Activated naive CD4-positive, alpha-beta T cell treated with anti-CD3 and anti-CD28 coated beads, Interleukin-2, amount 50 U/mL, for 24 hours (primary cell): ENCODE measurements at regions not wholly inside any gene's neighbourhood (a gene's known extent, or its start where the extent isn't known, plus 50 kb on each side); places are given as distances from the start of the nearest gene placed in this dataset.
"Not testable (repeated sequence)": the region's sequence is repeated elsewhere in the genome, so short reads cannot be mapped to it uniquely, and the experiment has no call there.

Experiments
- H3K27ac Mint-ChIP-seq: one replicate; pipeline ENCODE4 v1.8.0; 2021; ENCODE audit warnings: mild to moderate bottlenecking, mixed read lengths
- H3K27me3 Mint-ChIP-seq: one replicate; pipeline ENCODE4 v1.8.0; 2021; ENCODE audit warnings: mixed read lengths
- H3K36me3 Mint-ChIP-seq: one replicate; pipeline ENCODE4 v1.8.0; 2021; ENCODE audit warnings: mixed read lengths
- H3K4me1 Mint-ChIP-seq: one replicate; pipeline ENCODE4 v1.8.0; 2021; ENCODE audit warnings: mixed read lengths
- H3K4me3 Mint-ChIP-seq: one replicate; pipeline ENCODE4 v1.8.0; 2021; ENCODE audit warnings: mild to moderate bottlenecking, mixed read lengths
- H3K9me3 Mint-ChIP-seq: one replicate; pipeline ENCODE4 v1.8.0; 2021; ENCODE audit warnings: mixed read lengths

GRCh38 chr6:84988766-84989165 lies 224.4 kb upstream of the TBX18 start:
- H3K27me3 Mint-ChIP-seq, H3K36me3 Mint-ChIP-seq, H3K4me1 Mint-ChIP-seq, H3K9me3 Mint-ChIP-seq, H3K27ac Mint-ChIP-seq, H3K4me3 Mint-ChIP-seq: not testable (repeated sequence)

GRCh38 chr6:84985490-84985889 lies 221.1 kb upstream of the TBX18 start:
- H3K36me3 Mint-ChIP-seq, H3K27me3 Mint-ChIP-seq, H3K4me1 Mint-ChIP-seq, H3K4me3 Mint-ChIP-seq, H3K27ac Mint-ChIP-seq: not testable (repeated sequence)
- peaks cover 12% of the 10 kb centered on the region for H3K9me3 Mint-ChIP-seq

DNA sequence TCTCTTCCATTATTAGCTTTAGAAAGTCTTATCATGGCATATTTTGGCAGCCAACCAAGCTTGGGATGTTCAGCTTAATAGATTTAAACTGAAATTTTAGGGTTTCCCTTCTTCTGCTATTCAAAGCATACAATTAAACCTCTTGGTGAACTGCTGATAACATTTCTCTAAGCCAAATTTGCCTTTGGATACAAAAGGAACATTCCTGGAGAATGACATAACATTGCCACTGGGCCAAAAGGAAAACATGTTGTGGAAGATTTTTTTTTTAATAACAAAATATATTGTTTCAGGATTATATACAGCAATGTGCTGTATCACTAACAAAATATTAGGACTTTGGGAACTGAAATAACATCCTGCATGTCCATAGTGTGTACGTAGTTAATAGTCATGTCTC lies 215.1 kb upstream of the TBX18 start:
- no peak overlapping the region for H3K27ac Mint-ChIP-seq
- H3K36me3 Mint-ChIP-seq, result no peaks in the 10 kb centered on the region
- H3K4me1 Mint-ChIP-seq, result no peaks in the 10 kb centered on the region
- no peaks in the 10 kb centered on the region for H3K27me3 Mint-ChIP-seq
- H3K4me3 Mint-ChIP-seq, result no peak overlapping the region
- H3K9me3 Mint-ChIP-seq, result peaks cover 7% of the 10 kb centered on the region

DNA sequence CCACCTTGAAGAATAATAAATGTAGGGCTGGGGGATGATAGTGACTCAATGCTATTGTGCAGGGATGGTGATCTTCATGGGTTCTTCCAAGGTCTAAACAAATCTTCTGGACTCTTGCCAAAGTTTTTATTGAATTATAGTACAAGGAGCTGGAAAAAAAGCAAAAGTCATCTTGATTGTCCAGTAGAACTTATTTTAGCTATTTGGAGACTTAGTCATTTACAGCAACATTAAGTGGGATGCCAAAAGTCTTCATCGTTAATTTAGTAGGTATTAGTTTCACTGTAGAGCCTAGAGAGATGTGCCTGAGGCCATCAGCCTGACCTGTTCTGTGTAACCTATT lies 212.9 kb upstream of the TBX18 start:
- no peak overlapping the region for H3K27ac Mint-ChIP-seq

DNA sequence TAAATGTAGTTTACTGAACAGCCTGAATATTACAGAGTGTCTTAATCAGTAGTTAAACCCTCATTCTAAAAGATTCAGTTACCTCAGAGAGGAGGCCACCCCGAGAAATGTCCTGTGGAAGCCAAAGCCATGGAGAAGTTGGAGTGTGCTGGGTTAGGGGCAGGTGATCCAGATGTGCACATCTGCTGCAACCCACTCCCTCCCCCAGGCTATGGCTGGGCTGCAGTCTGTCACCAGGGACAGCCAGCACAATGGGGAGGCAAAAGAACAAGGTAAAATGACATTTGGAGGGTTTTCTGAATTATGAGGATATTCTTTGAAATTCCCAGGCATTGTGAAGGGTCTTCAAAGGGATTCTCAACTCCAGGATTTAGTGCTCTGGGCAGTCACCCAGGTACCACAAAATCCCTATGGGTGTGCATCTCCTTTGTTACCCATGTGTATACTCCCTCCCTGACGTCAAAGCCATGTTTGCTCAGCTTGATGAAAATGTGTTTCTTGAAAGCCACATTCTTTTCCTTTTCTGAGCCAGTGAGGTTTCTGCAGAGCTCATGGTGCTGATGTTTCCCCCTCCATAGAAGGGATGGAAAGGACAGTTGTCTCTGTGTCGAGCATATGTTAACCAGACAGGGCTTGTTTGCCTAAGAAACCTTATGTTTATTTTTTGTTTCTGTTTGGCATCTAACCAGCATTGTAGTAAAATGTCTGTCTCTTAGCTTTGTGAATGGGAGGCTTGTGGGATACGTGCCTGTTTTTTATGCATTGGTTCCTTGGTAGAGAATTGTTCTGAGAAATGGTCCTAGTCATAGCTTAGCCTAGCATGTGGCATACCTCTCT lies 212.3 kb upstream of the TBX18 start:
- H3K36me3 Mint-ChIP-seq, result no peaks in the 10 kb centered on the region
- no peak overlapping the region for H3K4me3 Mint-ChIP-seq
- no peak overlapping the region for H3K27ac Mint-ChIP-seq
- no peaks in the 10 kb centered on the region for H3K4me1 Mint-ChIP-seq
- no peaks in the 10 kb centered on the region for H3K27me3 Mint-ChIP-seq
- peaks cover 7% of the 10 kb centered on the region for H3K9me3 Mint-ChIP-seq

More for the DNA sequence above, 212.9 kb upstream of the TBX18 start:
- Mint-ChIP-seq H3K27me3 (no peaks in the 10 kb centered on the region), H3K4me3 (no peak overlapping the region), H3K36me3 (no peaks in the 10 kb centered on the region), H3K9me3 (peaks cover 7% of the 10 kb centered on the region), H3K4me1 (no peaks in the 10 kb centered on the region)

DNA sequence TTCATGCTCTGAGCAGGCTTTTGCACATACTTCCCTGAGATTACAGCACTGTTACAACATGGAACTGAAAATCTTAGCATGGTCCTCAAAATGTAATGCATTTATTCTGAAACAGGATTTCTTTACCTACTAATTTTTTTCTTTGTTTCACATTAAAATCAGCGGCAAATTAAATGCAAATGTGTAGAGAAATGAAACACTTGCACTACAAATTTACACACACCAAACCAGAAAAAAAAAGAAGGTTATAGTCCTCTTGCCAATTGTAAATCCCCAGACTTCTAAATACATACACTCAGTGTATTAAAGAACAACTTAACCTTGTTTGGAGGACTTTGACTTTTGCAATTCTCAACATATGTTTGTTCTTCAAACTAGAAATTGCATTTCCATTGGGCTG lies 210.9 kb upstream of the TBX18 start:
- Mint-ChIP-seq H3K4me1 (no peaks in the 10 kb centered on the region), H3K4me3 (no peak overlapping the region), H3K27ac (no peak overlapping the region), H3K36me3 (no peaks in the 10 kb centered on the region), H3K27me3 (no peaks in the 10 kb centered on the region), H3K9me3 (no peaks in the 10 kb centered on the region)

- Mint-ChIP-seq H3K9me3 (peaks cover 5% of the 10 kb centered on the region), H3K4me1 (no peaks in the 10 kb centered on the region), H3K27me3 (no peaks in the 10 kb centered on the region), H3K36me3 (no peaks in the 10 kb centered on the region), H3K27ac (no peak overlapping the region), H3K4me3 (no peak overlapping the region)
Observed at GRCh38 chr6:84973606-84974005, 209.2 kb upstream of the TBX18 start.

DNA sequence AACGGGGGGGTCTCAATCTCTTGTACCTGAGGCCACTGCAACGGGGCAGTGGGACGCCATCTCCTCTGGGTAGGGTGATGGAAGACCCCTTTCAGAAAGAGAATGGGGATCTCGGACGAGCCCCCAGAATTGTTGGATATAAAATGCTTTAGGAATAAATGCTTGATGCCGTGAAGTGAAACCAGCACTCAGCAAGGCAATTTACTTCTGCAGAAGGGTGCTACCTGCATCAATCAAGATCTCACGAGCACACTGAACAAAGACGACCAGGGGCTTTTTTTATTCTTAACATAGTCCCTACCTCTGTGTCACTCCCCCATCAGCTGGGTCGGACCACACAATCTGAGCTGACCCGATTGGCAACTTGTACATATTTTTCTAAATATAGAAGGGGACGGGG lies 203.6 kb upstream of the TBX18 start:
- Mint-ChIP-seq H3K4me3 (no peak overlapping the region), H3K4me1 (no peaks in the 10 kb centered on the region), H3K9me3 (peaks cover 5% of the 10 kb centered on the region), H3K36me3 (no peaks in the 10 kb centered on the region), H3K27ac (no peak overlapping the region), H3K27me3 (no peaks in the 10 kb centered on the region)

- Mint-ChIP-seq H3K27me3 (no peaks in the 10 kb centered on the region), H3K27ac (no peak overlapping the region), H3K36me3 (no peaks in the 10 kb centered on the region), H3K9me3 (peaks cover 5% of the 10 kb centered on the region), H3K4me1 (no peaks in the 10 kb centered on the region), H3K4me3 (no peak overlapping the region)
Observed at GRCh38 chr6:84967389-84967788, 203.0 kb upstream of the TBX18 start.

DNA sequence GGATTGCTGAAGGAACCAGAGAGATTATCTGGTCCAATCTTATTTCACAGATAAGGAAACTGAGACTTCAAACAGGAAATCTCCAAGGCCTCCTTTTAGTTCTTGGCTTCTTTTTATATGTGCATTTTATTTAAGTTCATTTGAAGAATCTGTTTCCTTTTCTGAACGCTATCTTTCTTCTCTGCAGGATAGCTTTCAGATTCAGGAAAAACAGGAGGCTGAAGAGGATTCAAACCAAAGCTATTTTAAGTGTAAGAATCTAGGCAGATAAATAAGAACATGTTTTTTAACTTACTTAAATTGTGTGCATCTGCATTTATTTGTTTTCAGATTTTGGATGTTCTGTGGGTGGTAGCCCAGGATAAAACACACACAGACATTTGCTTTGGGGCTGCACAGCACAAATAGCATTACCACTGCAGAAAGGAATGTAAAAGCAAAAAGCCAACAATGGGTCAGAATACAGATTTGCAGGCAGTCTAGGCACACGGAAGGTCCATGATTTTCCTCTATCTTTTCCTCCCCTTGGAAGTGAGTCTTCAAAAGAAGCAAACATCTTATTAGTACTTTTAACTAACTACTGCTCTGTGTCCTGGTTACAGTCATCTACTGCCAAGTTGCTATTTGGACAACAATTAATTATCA lies 188.8 kb upstream of the TBX18 start:
- Mint-ChIP-seq H3K9me3 (no peaks in the 10 kb centered on the region), H3K36me3 (no peaks in the 10 kb centered on the region), H3K4me3 (no peak overlapping the region), H3K27ac (no peak overlapping the region), H3K4me1 (no peaks in the 10 kb centered on the region), H3K27me3 (no peaks in the 10 kb centered on the region)

GRCh38 chr6:84944926-84945325 lies 180.5 kb upstream of the TBX18 start:
- not testable (repeated sequence) for H3K27me3 Mint-ChIP-seq, H3K36me3 Mint-ChIP-seq, H3K4me1 Mint-ChIP-seq, H3K4me3 Mint-ChIP-seq, H3K27ac Mint-ChIP-seq, H3K9me3 Mint-ChIP-seq

GRCh38 chr6:84943905-84944304 lies 179.5 kb upstream of the TBX18 start:
- Mint-ChIP-seq H3K4me1 (no peaks in the 10 kb centered on the region), H3K27ac (no peak overlapping the region), H3K4me3 (no peak overlapping the region), H3K27me3 (no peaks in the 10 kb centered on the region), H3K9me3 (peaks cover 7% of the 10 kb centered on the region), H3K36me3 (no peaks in the 10 kb centered on the region)

DNA sequence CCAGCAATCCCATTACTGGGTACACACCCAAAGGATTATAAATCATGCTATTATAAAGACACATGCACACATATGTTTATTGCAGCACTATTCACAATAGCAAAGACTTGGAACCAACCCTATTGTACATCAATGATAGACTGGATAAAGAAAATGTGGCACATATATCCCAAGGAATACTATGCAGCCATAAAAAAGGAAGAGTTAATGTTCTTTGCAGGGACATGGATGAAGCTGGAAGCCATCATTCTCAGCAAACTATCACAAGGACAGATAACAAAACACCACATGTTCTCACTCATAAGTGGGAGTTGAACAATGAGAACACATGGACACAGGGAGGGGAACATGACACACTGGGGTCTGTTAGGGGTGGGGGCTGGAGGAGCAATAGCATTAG lies 177.2 kb upstream of the TBX18 start:
- H3K27me3 Mint-ChIP-seq, H3K4me1 Mint-ChIP-seq, H3K4me3 Mint-ChIP-seq, H3K36me3 Mint-ChIP-seq, H3K27ac Mint-ChIP-seq: not testable (repeated sequence)
- peaks cover 12% of the 10 kb centered on the region for H3K9me3 Mint-ChIP-seq

GRCh38 chr6:84929212-84929611 lies 164.8 kb upstream of the TBX18 start:
- Mint-ChIP-seq H3K27ac (no peak overlapping the region), H3K36me3 (no peaks in the 10 kb centered on the region), H3K4me3 (no peak overlapping the region), H3K9me3 (no peaks in the 10 kb centered on the region), H3K27me3 (peaks cover 2% of the 10 kb centered on the region), H3K4me1 (no peaks in the 10 kb centered on the region)

DNA sequence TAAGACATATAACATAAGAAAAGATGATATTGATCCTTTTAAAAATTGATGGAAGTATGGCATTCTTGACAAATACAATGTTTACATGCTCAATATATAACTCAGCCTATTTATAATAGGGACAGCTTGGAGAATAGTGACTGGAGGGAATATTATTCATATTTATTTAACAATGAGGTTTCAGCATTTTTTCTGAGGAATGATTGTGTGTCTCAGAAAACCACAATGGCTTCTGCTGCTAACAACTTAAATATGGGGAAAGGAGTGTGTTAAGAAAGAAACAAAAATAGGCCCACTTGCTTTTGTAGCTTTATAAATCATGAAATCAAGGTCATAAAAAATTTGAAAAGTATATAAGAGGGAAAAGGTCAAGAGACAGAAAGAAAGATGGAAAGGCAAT lies 163.2 kb upstream of the TBX18 start:
- H3K36me3 Mint-ChIP-seq, result no peaks in the 10 kb centered on the region
- no peak overlapping the region for H3K27ac Mint-ChIP-seq
- no peak overlapping the region for H3K4me3 Mint-ChIP-seq
- H3K4me1 Mint-ChIP-seq, result no peaks in the 10 kb centered on the region
- H3K9me3 Mint-ChIP-seq, result no peaks in the 10 kb centered on the region
- H3K27me3 Mint-ChIP-seq, result peaks cover 2% of the 10 kb centered on the region

GRCh38 chr6:84926189-84927155 lies 162.1 kb upstream of the TBX18 start:
- no peaks in the 10 kb centered on the region for H3K9me3 Mint-ChIP-seq
- no peaks in the 10 kb centered on the region for H3K36me3 Mint-ChIP-seq
- H3K4me1 Mint-ChIP-seq, result no peaks in the 10 kb centered on the region
- H3K27ac Mint-ChIP-seq, result no peak overlapping the region
- H3K4me3 Mint-ChIP-seq, result no peak overlapping the region
- H3K27me3 Mint-ChIP-seq, result peaks cover 2% of the 10 kb centered on the region
